ENCODE measurements at regions not wholly inside any gene's neighbourhood (a gene's known extent, or its start where the extent isn't known, plus 50 kb on each side); places are given as distances from the start of the nearest gene placed in this dataset.

DNA sequence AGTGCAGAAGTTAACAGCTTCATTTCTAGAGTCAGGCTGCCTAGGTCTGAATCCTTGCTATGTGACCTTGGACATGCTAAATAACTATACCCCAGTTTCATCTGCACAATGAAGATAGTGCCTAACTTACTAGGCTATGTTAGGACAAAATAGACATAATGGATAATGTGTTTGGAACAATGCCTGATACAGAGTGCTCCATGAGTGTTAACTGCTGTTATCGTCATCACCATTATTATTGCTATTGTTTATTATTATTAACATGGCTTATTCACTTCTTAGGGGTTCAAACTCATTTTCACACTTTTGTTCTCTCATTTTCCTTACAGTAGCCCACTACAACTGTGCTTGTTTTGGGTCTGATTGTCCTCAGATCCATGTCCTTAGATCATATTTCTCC lies 467.7 kb downstream of the SH2D1A start:
- no peaks in the 10 kb centered on the region for H3K36me3 ChIP-seq
- WGBS, 4 donors, result 63 to 85% (median 78%) methylated on average over 1 of the region's 1 CpG
- H3K4me3 ChIP-seq, result no peak overlapping the region
- DNase-seq, result no peak
- H3K27me3 ChIP-seq, result no peaks in the 10 kb centered on the region
- no peak for ATAC-seq
- H3K4me1 ChIP-seq, result no peaks in the 10 kb centered on the region
- TF ChIP-seq, protein P1, sequence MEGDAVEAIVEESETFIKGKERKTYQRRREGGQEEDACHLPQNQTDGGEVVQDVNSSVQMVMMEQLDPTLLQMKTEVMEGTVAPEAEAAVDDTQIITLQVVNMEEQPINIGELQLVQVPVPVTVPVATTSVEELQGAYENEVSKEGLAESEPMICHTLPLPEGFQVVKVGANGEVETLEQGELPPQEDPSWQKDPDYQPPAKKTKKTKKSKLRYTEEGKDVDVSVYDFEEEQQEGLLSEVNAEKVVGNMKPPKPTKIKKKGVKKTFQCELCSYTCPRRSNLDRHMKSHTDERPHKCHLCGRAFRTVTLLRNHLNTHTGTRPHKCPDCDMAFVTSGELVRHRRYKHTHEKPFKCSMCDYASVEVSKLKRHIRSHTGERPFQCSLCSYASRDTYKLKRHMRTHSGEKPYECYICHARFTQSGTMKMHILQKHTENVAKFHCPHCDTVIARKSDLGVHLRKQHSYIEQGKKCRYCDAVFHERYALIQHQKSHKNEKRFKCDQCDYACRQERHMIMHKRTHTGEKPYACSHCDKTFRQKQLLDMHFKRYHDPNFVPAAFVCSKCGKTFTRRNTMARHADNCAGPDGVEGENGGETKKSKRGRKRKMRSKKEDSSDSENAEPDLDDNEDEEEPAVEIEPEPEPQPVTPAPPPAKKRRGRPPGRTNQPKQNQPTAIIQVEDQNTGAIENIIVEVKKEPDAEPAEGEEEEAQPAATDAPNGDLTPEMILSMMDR (IDR thresholded peaks at IDR 0.05), result no peak
- no peak for TF ChIP-seq POLR2A (IDR thresholded peaks at IDR 0.05)
- no peaks in the 10 kb centered on the region for H3K9me3 ChIP-seq
- H3K27ac ChIP-seq, result no peak overlapping the region
- intact Hi-C loops (cut with DNase I), result no loop called here

- no peak for TF ChIP-seq POLR2A (IDR thresholded peaks at IDR 0.05)
- TF ChIP-seq, protein P1 (IDR thresholded peaks at IDR 0.05), result no peak
- H3K27me3 ChIP-seq, result no peaks in the 10 kb centered on the region
- intact Hi-C loops (cut with DNase I), result no loop called here
- ATAC-seq, result no peak
- DNase-seq, result no peak
- no peak overlapping the region for H3K27ac ChIP-seq
- H3K36me3 ChIP-seq, result no peaks in the 10 kb centered on the region
- no peaks in the 10 kb centered on the region for H3K4me1 ChIP-seq
- no peak overlapping the region for H3K4me3 ChIP-seq
- WGBS, 4 donors, result 75 to 85% (median 83%) methylated on average over 5 of the region's 5 CpGs
- no peaks in the 10 kb centered on the region for H3K9me3 ChIP-seq
These were observed 471.7 kb downstream of the SH2D1A start for GRCh38 chrX:124818033-124818432.

- H3K4me3 ChIP-seq, result no peak overlapping the region
- no peak overlapping the region for H3K27ac ChIP-seq
- TF ChIP-seq, protein P1 (IDR thresholded peaks at IDR 0.05), result no peak
- TF ChIP-seq POLR2A (IDR thresholded peaks at IDR 0.05), result no peak
- no peak for ATAC-seq
- WGBS, 4 donors, result 88 to 96% (median 91%) methylated on average over 1 of the region's 1 CpG
- no peaks in the 10 kb centered on the region for H3K9me3 ChIP-seq
- H3K4me1 ChIP-seq, result no peaks in the 10 kb centered on the region
- no peak for DNase-seq
- H3K36me3 ChIP-seq, result no peaks in the 10 kb centered on the region
- intact Hi-C loops (cut with DNase I), result no loop called here
- H3K27me3 ChIP-seq, result no peaks in the 10 kb centered on the region
These were observed 472.4 kb downstream of the SH2D1A start for GRCh38 chrX:124818764-124819163.

DNA sequence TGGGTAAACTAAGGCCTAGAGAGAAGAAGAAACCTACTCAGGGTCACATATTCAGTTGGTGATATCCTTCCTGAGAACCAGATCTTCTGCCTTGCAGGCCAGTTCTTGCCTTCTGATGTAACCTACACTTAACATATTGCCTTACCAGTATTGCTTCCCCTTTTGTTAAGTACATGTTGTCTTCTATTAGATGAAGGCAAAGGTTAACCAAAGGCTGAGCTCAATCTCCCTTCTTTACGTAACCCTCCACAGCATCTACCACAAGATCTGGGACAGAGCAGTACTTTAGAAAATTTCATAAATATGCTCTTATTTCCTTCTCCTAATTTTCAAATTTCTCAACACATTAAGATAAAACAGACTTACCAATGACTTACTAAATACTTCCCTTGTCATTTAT lies 474.4 kb downstream of the SH2D1A start:
- no peak for DNase-seq
- intact Hi-C loops (cut with DNase I), result no loop called here
- Histone ChIP-seq H3K27ac (no peak overlapping the region), H3K36me3 (no peaks in the 10 kb centered on the region), H3K4me3 (no peak overlapping the region), H3K27me3 (no peaks in the 10 kb centered on the region), H3K9me3 (no peaks in the 10 kb centered on the region), H3K4me1 (no peaks in the 10 kb centered on the region)
- ATAC-seq, result no peak
- TF ChIP-seq POLR2A (IDR thresholded peaks at IDR 0.05), result no peak
- WGBS, 4 donors, result 86 to 90% (median 88%) methylated on average over 1 of the region's 1 CpG

DNA sequence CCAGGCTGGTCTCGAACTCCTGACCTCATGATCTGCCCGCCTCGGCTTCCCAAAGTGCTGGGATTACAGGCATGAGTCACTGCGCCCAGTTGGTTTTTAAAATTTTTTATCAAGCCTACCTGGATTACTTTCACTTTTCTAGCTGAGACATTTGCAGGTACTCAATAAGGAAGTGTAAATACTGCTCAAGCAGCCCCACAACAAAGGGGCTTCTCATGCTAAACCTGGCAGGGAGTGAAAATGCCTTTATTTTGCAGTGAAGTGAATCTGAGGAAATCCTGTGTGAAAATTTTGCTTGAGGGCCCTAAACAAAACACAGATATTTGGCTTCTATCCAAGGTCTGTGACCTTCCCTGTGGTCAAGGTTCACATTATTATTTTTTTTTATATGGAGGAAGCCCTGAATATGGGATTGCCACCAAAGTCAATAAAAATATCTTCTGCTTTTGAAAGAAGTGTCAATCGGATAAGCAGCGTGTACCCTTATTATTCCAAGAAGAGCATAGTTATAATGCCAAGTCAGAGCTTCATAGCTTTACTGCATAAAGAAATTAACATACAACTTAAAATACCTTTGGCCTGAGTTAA lies 481.0 kb downstream of the SH2D1A start:
- DNase-seq, result no peak
- Histone ChIP-seq H3K4me3 (no peak overlapping the region), H3K9me3 (no peaks in the 10 kb centered on the region), H3K27ac (no peak overlapping the region), H3K27me3 (no peaks in the 10 kb centered on the region), H3K36me3 (no peaks in the 10 kb centered on the region), H3K4me1 (no peaks in the 10 kb centered on the region)
- 76 to 86% (median 83%) methylated on average over 6 of the region's 6 CpGs for WGBS, 4 donors
- no peak for TF ChIP-seq POLR2A (IDR thresholded peaks at IDR 0.05)
- TF ChIP-seq, protein P1 (IDR thresholded peaks at IDR 0.05), result no peak
- intact Hi-C loops (cut with DNase I), result no loop called here
- ATAC-seq, result no peak

All from heart left ventricle (tissue), 16 donors.